ENCODE measurements at regions not wholly inside any gene's neighbourhood (a gene's known extent, or its start where the extent isn't known, plus 50 kb on each side); places are given as distances from the start of the nearest gene placed in this dataset.

DNA sequence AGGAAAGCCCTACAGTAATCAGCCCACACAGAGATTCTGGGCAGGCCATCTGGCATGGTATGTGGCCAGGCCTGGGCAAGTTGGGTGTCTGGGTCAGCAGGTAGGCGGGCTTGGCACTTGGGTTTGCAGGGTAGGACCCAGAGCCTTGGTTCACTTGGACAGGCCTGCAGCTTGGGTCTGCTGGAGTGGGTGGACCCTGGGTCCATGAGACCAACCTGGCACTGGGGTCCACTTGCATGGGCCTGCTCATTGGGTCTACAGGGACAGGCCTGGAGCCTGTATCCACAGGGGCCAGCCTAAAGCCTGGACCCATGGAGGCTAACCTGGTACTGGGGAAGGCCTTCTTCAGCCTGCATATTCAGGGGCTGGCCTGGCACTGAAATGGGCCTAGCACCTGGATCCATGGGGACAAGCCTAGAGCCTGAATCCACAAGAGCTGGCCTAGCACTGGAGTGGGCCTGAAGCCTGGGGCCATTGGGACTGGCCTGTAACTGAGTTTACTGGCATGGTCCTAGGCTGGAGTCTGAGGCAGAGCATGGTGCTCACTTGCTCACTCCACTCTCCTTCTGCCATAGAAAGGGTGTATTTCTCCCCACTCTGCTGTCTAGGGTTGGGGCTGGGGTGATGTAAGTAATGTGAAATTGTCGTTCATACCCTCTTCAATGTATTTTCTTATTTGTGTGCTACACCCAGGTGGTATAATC is 315.0 kb downstream of the AHR start:
- TF ChIP-seq, protein P1, sequence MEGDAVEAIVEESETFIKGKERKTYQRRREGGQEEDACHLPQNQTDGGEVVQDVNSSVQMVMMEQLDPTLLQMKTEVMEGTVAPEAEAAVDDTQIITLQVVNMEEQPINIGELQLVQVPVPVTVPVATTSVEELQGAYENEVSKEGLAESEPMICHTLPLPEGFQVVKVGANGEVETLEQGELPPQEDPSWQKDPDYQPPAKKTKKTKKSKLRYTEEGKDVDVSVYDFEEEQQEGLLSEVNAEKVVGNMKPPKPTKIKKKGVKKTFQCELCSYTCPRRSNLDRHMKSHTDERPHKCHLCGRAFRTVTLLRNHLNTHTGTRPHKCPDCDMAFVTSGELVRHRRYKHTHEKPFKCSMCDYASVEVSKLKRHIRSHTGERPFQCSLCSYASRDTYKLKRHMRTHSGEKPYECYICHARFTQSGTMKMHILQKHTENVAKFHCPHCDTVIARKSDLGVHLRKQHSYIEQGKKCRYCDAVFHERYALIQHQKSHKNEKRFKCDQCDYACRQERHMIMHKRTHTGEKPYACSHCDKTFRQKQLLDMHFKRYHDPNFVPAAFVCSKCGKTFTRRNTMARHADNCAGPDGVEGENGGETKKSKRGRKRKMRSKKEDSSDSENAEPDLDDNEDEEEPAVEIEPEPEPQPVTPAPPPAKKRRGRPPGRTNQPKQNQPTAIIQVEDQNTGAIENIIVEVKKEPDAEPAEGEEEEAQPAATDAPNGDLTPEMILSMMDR (IDR thresholded peaks at IDR 0.05) = no peak
- TF ChIP-seq POLR2A (IDR thresholded peaks at IDR 0.05) = no peak

All from tibial nerve (tissue), 3 donors.